Muscle of leg (tissue), 3 donors: ENCODE measurements at regions not wholly inside any gene's neighbourhood (a gene's known extent, or its start where the extent isn't known, plus 50 kb on each side); places are given as distances from the start of the nearest gene placed in this dataset.
"Not testable (repeated sequence)": the region's sequence is repeated elsewhere in the genome, so short reads cannot be mapped to it uniquely, and the experiment has no call there.

Source experiments
- DNase-seq: peaks from one replicate; pipeline ENCODE4 v3.0.0; 2013
- H3K27ac ChIP-seq: one replicate; pipeline ENCODE4 v1.5.1; 2013; ENCODE audit warnings: mild to moderate bottlenecking, low read length, control low read depth
- H3K27me3 ChIP-seq: one replicate; pipeline ENCODE4 v1.6.1; 2013; ENCODE audit warnings: low read length; ENCODE audit not compliant: control insufficient read depth, insufficient read depth
- H3K36me3 ChIP-seq: one replicate; pipeline ENCODE4 v1.6.1; 2013; ENCODE audit warnings: low read length; ENCODE audit not compliant: control insufficient read depth, insufficient read depth
- H3K4me1 ChIP-seq: one replicate; pipeline ENCODE4 v1.6.1; 2013; ENCODE audit warnings: low read length; ENCODE audit not compliant: control insufficient read depth, insufficient read depth
- H3K4me3 ChIP-seq: one replicate; pipeline ENCODE4 v1.5.1; 2013; ENCODE audit warnings: low read length, control low read depth
- H3K9me3 ChIP-seq: replicated peaks from 2 replicates; pipeline ENCODE4 v1.6.1; 2013; ENCODE audit warnings: low read depth, low read length; ENCODE audit not compliant: control insufficient read depth
- WGBS: methylation state at CpG from one replicate; pipeline ENCODE4 v1.1.5; 2013; ENCODE audit warnings: missing lambda C conversion rate; ENCODE audit not compliant: insufficient coverage; 5-methylcytosine and 5-hydroxymethylcytosine counted together

DNA sequence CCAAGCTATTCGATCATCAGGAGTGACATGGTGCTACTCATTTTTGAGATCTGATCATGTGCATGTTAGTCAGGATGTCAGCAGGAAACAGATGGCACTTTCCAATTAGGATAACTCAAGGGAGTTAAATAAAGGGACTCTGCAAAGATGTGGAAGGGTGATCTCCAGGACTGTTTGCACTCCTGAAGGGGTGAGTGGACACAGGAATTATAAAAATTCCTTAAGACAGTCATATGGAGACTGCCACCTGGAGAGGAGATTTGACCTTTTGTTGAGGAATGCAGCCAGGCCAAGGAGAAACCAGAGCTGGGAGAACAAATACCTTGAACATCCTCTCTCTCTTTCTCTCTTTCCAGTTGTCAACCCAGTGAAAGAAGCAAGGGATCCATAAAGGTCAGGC lies 189.1 kb downstream of the GABRG2 start:
- Histone ChIP-seq H3K4me3 (no peak overlapping the region), H3K27ac (no peak overlapping the region), H3K9me3 (no peaks in the 10 kb centered on the region), H3K36me3 (no peaks in the 10 kb centered on the region), H3K27me3 (no peaks in the 10 kb centered on the region), H3K4me1 (no peaks in the 10 kb centered on the region)
- WGBS = 71% methylated on average over 1 of the region's 1 CpG
- DNase-seq = no peak

- no peaks in the 10 kb centered on the region for H3K9me3 ChIP-seq
- no peaks in the 10 kb centered on the region for H3K4me1 ChIP-seq
- WGBS = 85% methylated on average over 6 of the region's 12 CpGs
- H3K27me3 ChIP-seq = no peaks in the 10 kb centered on the region
- H3K27ac ChIP-seq = no peak overlapping the region
- DNase-seq = no peak
- no peak overlapping the region for H3K4me3 ChIP-seq
- no peaks in the 10 kb centered on the region for H3K36me3 ChIP-seq
These were observed 201.3 kb downstream of the GABRG2 start for GRCh38 chr5:162268694-162269481.

GRCh38 chr5:162272417-162272816 lies 204.8 kb downstream of the GABRG2 start:
- H3K4me1 ChIP-seq = no peaks in the 10 kb centered on the region
- DNase-seq = no peak
- H3K9me3 ChIP-seq = no peaks in the 10 kb centered on the region
- WGBS = no CpG with 5 or more reads among the region's 1 CpG
- no peak overlapping the region for H3K4me3 ChIP-seq
- H3K27ac ChIP-seq = no peak overlapping the region
- H3K36me3 ChIP-seq = no peaks in the 10 kb centered on the region
- H3K27me3 ChIP-seq = no peaks in the 10 kb centered on the region

GRCh38 chr5:162274679-162275078 lies 207.1 kb downstream of the GABRG2 start:
- no peak overlapping the region for H3K4me3 ChIP-seq
- H3K27me3 ChIP-seq = no peaks in the 10 kb centered on the region
- H3K27ac ChIP-seq = no peak overlapping the region
- H3K9me3 ChIP-seq = no peaks in the 10 kb centered on the region
- H3K4me1 ChIP-seq = no peaks in the 10 kb centered on the region
- H3K36me3 ChIP-seq = no peaks in the 10 kb centered on the region
- DNase-seq = peak; percentile 2

- WGBS = 73% methylated on average over 3 of the region's 4 CpGs
- not testable (repeated sequence) for H3K27me3 ChIP-seq, DNase-seq, H3K27ac ChIP-seq, H3K4me3 ChIP-seq, H3K9me3 ChIP-seq, H3K4me1 ChIP-seq, H3K36me3 ChIP-seq
These were observed 207.8 kb downstream of the GABRG2 start for GRCh38 chr5:162275387-162275786.

GRCh38 chr5:162282191-162282590 lies 214.6 kb downstream of the GABRG2 start:
- Histone ChIP-seq H3K4me1 (no peaks in the 10 kb centered on the region), H3K9me3 (no peaks in the 10 kb centered on the region), H3K27me3 (no peaks in the 10 kb centered on the region), H3K4me3 (no peak overlapping the region), H3K27ac (no peak overlapping the region), H3K36me3 (no peaks in the 10 kb centered on the region)
- DNase-seq = no peak
- WGBS = no CpG with 5 or more reads among the region's 1 CpG

- H3K9me3 ChIP-seq = no peaks in the 10 kb centered on the region
- WGBS = 50% methylated on average over 1 of the region's 1 CpG
These were observed 216.0 kb downstream of the GABRG2 start for GRCh38 chr5:162283609-162284008.

GRCh38 chr5:162288647-162289296 lies 221.2 kb downstream of the GABRG2 start:
- no peaks in the 10 kb centered on the region for H3K4me1 ChIP-seq
- H3K27me3 ChIP-seq = no peaks in the 10 kb centered on the region
- H3K27ac ChIP-seq = no peak overlapping the region
- H3K9me3 ChIP-seq = no peaks in the 10 kb centered on the region
- DNase-seq = no peak
- no peaks in the 10 kb centered on the region for H3K36me3 ChIP-seq
- WGBS = no CpG with 5 or more reads among the region's 4 CpGs
- no peak overlapping the region for H3K4me3 ChIP-seq

More at GRCh38 chr5:162283609-162284008, 216.0 kb downstream of the GABRG2 start:
- no peak for DNase-seq
- no peaks in the 10 kb centered on the region for H3K36me3 ChIP-seq
- no peak overlapping the region for H3K27ac ChIP-seq
- no peak overlapping the region for H3K4me3 ChIP-seq
- no peaks in the 10 kb centered on the region for H3K27me3 ChIP-seq
- H3K4me1 ChIP-seq = no peaks in the 10 kb centered on the region

DNA sequence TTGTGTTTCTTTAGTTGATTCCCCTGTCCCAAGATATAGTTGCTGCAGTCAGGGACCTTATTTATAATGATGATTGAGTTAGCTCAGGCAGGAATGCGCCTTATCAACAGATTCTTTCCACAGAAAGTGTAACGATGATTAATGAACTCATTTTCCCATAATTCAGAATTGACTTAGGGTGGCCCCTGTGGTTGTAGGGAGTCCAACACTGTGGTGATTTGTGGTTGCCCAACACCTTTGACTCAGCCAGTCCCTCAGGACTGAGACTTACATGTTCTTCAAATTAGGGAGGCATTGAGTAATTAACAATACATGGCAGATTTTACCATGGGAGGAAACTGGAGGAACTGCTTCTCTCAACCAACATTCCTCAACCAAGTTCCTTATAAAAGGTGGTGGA lies 221.9 kb downstream of the GABRG2 start:
- Histone ChIP-seq H3K36me3 (no peaks in the 10 kb centered on the region), H3K27me3 (no peaks in the 10 kb centered on the region), H3K4me3 (no peak overlapping the region), H3K4me1 (no peaks in the 10 kb centered on the region), H3K9me3 (no peaks in the 10 kb centered on the region), H3K27ac (no peak overlapping the region)
- WGBS = no CpG with 5 or more reads among the region's 2 CpGs
- DNase-seq = no peak

DNA sequence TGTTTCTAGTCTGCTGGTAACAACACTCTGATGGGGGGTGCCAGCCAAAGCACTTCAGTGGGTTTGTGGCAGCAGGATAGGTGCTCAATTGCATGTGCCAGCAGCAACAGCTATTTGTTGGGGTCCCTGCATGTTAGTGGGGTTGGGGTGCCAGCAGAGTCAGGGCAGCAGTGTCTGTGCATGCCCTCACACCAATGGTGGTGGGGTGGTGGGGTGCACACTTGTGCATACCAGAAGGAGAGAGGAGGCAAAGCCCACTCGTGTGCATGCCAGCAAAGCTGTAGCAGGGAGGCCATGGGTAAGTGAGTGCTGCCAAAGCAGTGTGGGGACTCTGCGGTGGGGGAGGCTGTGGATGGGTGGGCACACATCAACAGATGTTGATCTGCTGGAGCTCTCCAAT lies 232.2 kb downstream of the GABRG2 start:
- no peak overlapping the region for H3K27ac ChIP-seq
- no peaks in the 10 kb centered on the region for H3K36me3 ChIP-seq
- no peaks in the 10 kb centered on the region for H3K4me1 ChIP-seq
- H3K9me3 ChIP-seq = peaks cover 2% of the 10 kb centered on the region
- no peak overlapping the region for H3K4me3 ChIP-seq
- no peaks in the 10 kb centered on the region for H3K27me3 ChIP-seq
- 73% methylated on average over 2 of the region's 2 CpGs for WGBS
- DNase-seq = no peak
